Sigmoid colon (tissue), 6 donors: ENCODE measurements at regions not wholly inside any gene's neighbourhood (a gene's known extent, or its start where the extent isn't known, plus 50 kb on each side); places are given as distances from the start of the nearest gene placed in this dataset.

ENCODE experiments used
- DNase-seq: peaks from one replicate; pipeline ENCODE4 v3.0.0-alpha.2; 2019
- H3K27ac ChIP-seq, 4 donors: fragments of 200-600 bp; sonication (generic); one replicate each; pipeline ENCODE4 v1.5.1; 2016 to 2019; ENCODE audit warnings: mild to moderate bottlenecking in 1 of 4
- H3K27me3 ChIP-seq, 3 donors: fragments of 200-600 bp; sonication (generic); one replicate each; pipeline ENCODE4 v1.5.1; 2019; ENCODE audit warnings: mild to moderate bottlenecking in 1 of 3
- H3K36me3 ChIP-seq, 4 donors: fragments of 200-600 bp; sonication (generic); one replicate each; pipeline ENCODE4 v1.5.1; 2016 to 2019
- H3K4me1 ChIP-seq, 4 donors: fragments of 200-600 bp; sonication (generic); one replicate each; pipeline ENCODE4 v1.5.1; 2017 to 2019
- H3K4me3 ChIP-seq, 4 donors: fragments of 200-600 bp; sonication (generic); one replicate each; pipeline ENCODE4 v1.5.1; 2017 to 2019; ENCODE audit warnings: mild to moderate bottlenecking in 2 of 4, moderate library complexity in 1 of 4
- H3K9me3 ChIP-seq, 4 donors: fragments of 200-600 bp in 3 of 4; sonication (generic) in 3 of 4; one replicate each; pipeline versions ENCODE4 v1.5.1 to v1.6.1; 2013 to 2019
- CTCF ChIP-seq, 4 experiments: fragments of 450-650 bp in 3 of 4; fragments of 200-600 bp in 1 of 4; IDR thresholded peaks; one replicate each; pipeline ENCODE4 v1.5.1; 2016 to 2019; ENCODE audit warnings: antibody characterized with exemption in 4 of 4, mild to moderate bottlenecking in 3 of 4, moderate library complexity in 2 of 4
- EP300 ChIP-seq, 4 donors: sonication (generic); formaldehyde crosslinking; IDR thresholded peaks; one replicate each; pipeline ENCODE4 v1.6.1; 2017; ENCODE audit warnings: antibody characterized with exemption in 4 of 4
- POLR2A ChIP-seq, 2 donors: fragments of 450-650 bp; IDR thresholded peaks; one replicate each; pipeline ENCODE4 v1.6.1; 2016; ENCODE audit warnings: antibody characterized with exemption in 2 of 2, mild to moderate bottlenecking in 2 of 2, moderate library complexity in 2 of 2
- POLR2AphosphoS5 ChIP-seq, 4 donors: sonication (generic); formaldehyde crosslinking; IDR thresholded peaks; one replicate each; pipeline ENCODE4 v1.6.1; 2017; ENCODE audit warnings: antibody characterized with exemption in 4 of 4
- WGBS, 2 donors: extraction: QIAGEN DNeasy Blood & Tissue Kit; methylation state at CpG; one replicate each; pipeline ENCODE4 v1.1.7; 2013; 5-methylcytosine and 5-hydroxymethylcytosine counted together
- intact Hi-C: fragments of 100-400 bp; cut with DNase I; formaldehyde crosslinking; loops from one replicate; pipeline ENCODE4 v1.15.1; 2023
- donor health status: healthy with polysubstance abuse.
- donor health status: healthy.

DNA sequence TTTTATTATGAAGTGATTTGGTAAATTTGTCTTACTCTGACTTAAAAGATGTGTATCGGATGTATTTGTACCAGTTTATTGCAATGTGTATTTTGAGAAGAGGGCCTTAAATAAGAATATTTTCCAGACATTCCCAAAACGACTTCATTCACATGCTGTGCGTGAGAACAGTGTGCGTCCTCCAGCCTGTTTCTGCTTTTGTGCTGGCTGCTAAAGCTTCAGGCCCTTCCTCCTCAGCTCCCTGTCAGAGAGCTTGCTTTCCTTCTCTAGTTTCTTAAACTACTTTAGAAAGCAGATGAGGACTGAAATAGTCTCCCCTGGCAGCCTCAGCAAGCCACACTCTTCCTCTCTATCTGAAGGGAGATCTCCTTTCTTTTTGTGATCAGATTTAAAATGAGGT is 157.8 kb downstream of the SAMD5 start:
- Histone ChIP-seq H3K4me3 (no peak overlapping the region), H3K36me3 (no peaks in the 10 kb centered on the region), H3K27ac (no peak overlapping the region), H3K9me3 (peaks cover 0 to 8% (median 1%) of the 10 kb centered on the region in 4 donors), H3K27me3 (no peaks in the 10 kb centered on the region), H3K4me1 (no peaks in the 10 kb centered on the region)
- no peak for DNase-seq
- intact Hi-C loops, result no loop called here
- 73 to 82% methylated on average over 4 of the region's 4 CpGs for WGBS, 2 donors
- TF ChIP-seq POLR2AphosphoS5 (IDR thresholded peaks at IDR 0.05), result no peak
- no peak for TF ChIP-seq EP300 (IDR thresholded peaks at IDR 0.05)
- no peak for TF ChIP-seq CTCF (IDR thresholded peaks at IDR 0.05)
- TF ChIP-seq POLR2A (IDR thresholded peaks at IDR 0.05), result no peak

DNA sequence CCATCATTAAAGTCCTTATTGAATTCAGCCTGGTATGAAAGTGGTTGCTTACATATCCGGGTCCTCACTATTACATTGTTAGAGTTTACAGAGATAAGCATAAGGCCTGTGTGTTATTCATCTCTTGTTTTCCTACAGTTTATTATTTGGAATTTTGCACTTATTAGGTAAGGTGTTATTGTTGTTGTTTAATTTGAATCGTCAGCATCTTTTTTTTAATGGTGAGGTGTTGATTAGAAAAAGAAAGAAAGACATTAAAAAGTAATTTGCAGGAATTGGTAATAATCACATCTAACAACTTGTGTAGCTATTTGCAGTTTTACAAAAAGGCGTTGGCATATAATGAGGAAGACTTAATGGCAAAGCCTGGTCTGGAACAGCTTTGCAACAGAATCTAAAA is 158.6 kb downstream of the SAMD5 start:
- peaks cover 0 to 8% (median 1%) of the 10 kb centered on the region in 4 donors for H3K9me3 ChIP-seq
- 85% methylated on average over 3 of the region's 3 CpGs for WGBS, 2 donors
- H3K27me3 ChIP-seq, result no peaks in the 10 kb centered on the region
- no peaks in the 10 kb centered on the region for H3K4me1 ChIP-seq
- no peak overlapping the region for H3K27ac ChIP-seq
- no peak overlapping the region for H3K4me3 ChIP-seq
- no peak for DNase-seq
- TF ChIP-seq POLR2AphosphoS5 (IDR thresholded peaks at IDR 0.05) (no peak), POLR2A (IDR thresholded peaks at IDR 0.05) (no peak), CTCF (IDR thresholded peaks at IDR 0.05) (no peak), EP300 (IDR thresholded peaks at IDR 0.05) (no peak)
- H3K36me3 ChIP-seq, result no peaks in the 10 kb centered on the region
- intact Hi-C loops, result no loop called here

GRCh38 chr6:147674099-147674498 is 165.6 kb downstream of the SAMD5 start:
- H3K27ac ChIP-seq, result no peak overlapping the region
- peaks cover 0 to 8% (median 1%) of the 10 kb centered on the region in 4 donors for H3K9me3 ChIP-seq
- no peak for TF ChIP-seq POLR2AphosphoS5 (IDR thresholded peaks at IDR 0.05)
- no peak for TF ChIP-seq POLR2A (IDR thresholded peaks at IDR 0.05)
- TF ChIP-seq CTCF (IDR thresholded peaks at IDR 0.05), result no peak
- no peak for TF ChIP-seq EP300 (IDR thresholded peaks at IDR 0.05)
- intact Hi-C loops, result no loop called here
- DNase-seq, result no peak
- no peaks in the 10 kb centered on the region for H3K4me1 ChIP-seq
- no peaks in the 10 kb centered on the region for H3K36me3 ChIP-seq
- H3K4me3 ChIP-seq, result no peak overlapping the region
- WGBS, 2 donors, result 83 to 91% methylated on average over 4 of the region's 4 CpGs
- H3K27me3 ChIP-seq, result no peaks in the 10 kb centered on the region

DNA sequence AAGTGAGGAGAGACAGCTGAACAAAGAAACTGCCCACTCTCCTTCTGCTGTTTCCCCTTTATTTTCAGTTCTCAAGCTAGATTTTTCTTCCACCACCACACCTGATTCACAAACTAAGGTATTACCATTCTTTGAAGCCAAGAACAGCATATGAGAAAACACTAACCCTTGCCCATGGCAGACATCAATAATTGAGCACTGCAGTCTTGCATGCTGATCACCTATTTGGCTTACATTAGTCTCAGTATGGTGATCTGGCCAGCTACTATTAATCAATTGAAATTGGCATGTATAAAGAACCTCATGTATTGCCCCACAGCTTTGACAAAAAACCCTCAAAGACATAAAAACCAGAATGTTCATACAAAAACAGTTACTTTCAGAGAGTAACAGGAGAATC is 166.3 kb downstream of the SAMD5 start:
- H3K9me3 ChIP-seq, result peaks cover 0 to 8% (median 1%) of the 10 kb centered on the region in 4 donors
- no peak for DNase-seq
- no peaks in the 10 kb centered on the region for H3K27me3 ChIP-seq
- no peaks in the 10 kb centered on the region for H3K36me3 ChIP-seq
- intact Hi-C loops, result no loop called here
- no peaks in the 10 kb centered on the region for H3K4me1 ChIP-seq
- H3K4me3 ChIP-seq, result no peak overlapping the region
- no peak overlapping the region for H3K27ac ChIP-seq
- TF ChIP-seq CTCF (IDR thresholded peaks at IDR 0.05), result no peak
- TF ChIP-seq POLR2A (IDR thresholded peaks at IDR 0.05), result no peak
- TF ChIP-seq EP300 (IDR thresholded peaks at IDR 0.05), result no peak
- TF ChIP-seq POLR2AphosphoS5 (IDR thresholded peaks at IDR 0.05), result no peak

DNA sequence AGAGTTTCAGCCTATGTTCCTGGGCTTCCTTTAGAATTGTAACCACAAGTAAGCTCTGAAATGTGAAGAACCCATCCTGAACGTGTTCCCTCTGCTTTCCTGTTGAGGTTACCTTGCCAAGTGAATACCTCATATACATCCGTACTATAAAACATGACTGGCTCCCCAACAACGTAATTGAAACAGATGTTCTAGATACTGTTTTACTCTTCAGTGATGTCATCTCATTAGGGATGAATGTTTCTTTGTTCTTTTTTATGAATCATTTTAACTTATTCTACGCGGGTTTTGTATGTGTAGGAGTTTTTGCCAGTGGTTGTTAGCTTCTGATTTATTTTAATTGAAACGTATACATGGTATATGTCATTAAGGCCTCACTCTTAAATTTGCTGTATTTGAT is 166.8 kb downstream of the SAMD5 start:
- H3K4me3 ChIP-seq, result no peak overlapping the region
- no peaks in the 10 kb centered on the region for H3K27me3 ChIP-seq
- peaks cover 0 to 3% (median 0%) of the 10 kb centered on the region in 4 donors for H3K9me3 ChIP-seq
- no peak overlapping the region for H3K27ac ChIP-seq
- no peaks in the 10 kb centered on the region for H3K36me3 ChIP-seq
- TF ChIP-seq POLR2A (IDR thresholded peaks at IDR 0.05), result no peak
- TF ChIP-seq CTCF (IDR thresholded peaks at IDR 0.05), result no peak
- no peak for TF ChIP-seq EP300 (IDR thresholded peaks at IDR 0.05)
- no peak for TF ChIP-seq POLR2AphosphoS5 (IDR thresholded peaks at IDR 0.05)
- no peak for DNase-seq
- WGBS, 2 donors, result 69 to 73% methylated on average over 6 of the region's 6 CpGs
- H3K4me1 ChIP-seq, result no peaks in the 10 kb centered on the region
- intact Hi-C loops, result no loop called here
